Mammary epithelial cell (primary cell): ENCODE measurements at regions not wholly inside any gene's neighbourhood (a gene's known extent, or its start where the extent isn't known, plus 50 kb on each side); places are given as distances from the start of the nearest gene placed in this dataset.

ENCODE experiments used
- EZH2 ChIP-seq: IDR thresholded peaks from 2 replicates; pipeline ENCODE4 v1.6.1; 2012; ENCODE audit warnings: low read length, inconsistent platforms, borderline replicate concordance
- TF ChIP-seq, protein P1 (sequence below), 2 donors: IDR thresholded peaks in 1 of 2; conservative IDR thresholded peaks in 1 of 2; 2 replicates each; pipeline ENCODE4 v1.5.1; 2011 to 2012; ENCODE audit warnings: inconsistent platforms in 2 of 2, low read length in 2 of 2, mild to moderate bottlenecking in 2 of 2, control low read depth in 1 of 2, low read depth in 1 of 2; ENCODE audit not compliant: insufficient read depth in 1 of 2; ENCODE audit errors: extremely low read depth in 1 of 2

GRCh38 chr4:10983268-10983667 lies 298.7 kb upstream of the CLNK start:
- TF ChIP-seq, protein P1, sequence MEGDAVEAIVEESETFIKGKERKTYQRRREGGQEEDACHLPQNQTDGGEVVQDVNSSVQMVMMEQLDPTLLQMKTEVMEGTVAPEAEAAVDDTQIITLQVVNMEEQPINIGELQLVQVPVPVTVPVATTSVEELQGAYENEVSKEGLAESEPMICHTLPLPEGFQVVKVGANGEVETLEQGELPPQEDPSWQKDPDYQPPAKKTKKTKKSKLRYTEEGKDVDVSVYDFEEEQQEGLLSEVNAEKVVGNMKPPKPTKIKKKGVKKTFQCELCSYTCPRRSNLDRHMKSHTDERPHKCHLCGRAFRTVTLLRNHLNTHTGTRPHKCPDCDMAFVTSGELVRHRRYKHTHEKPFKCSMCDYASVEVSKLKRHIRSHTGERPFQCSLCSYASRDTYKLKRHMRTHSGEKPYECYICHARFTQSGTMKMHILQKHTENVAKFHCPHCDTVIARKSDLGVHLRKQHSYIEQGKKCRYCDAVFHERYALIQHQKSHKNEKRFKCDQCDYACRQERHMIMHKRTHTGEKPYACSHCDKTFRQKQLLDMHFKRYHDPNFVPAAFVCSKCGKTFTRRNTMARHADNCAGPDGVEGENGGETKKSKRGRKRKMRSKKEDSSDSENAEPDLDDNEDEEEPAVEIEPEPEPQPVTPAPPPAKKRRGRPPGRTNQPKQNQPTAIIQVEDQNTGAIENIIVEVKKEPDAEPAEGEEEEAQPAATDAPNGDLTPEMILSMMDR (conservative IDR thresholded peaks at IDR 0.05 in 1 of 2, IDR thresholded peaks at IDR 0.05 in 1 of 2; ENCODE audit: extremely low read depth in 1 of 2, insufficient read depth in 1 of 2, low read depth in 1 of 2, low read length in 2 of 2): no peak
- TF ChIP-seq EZH2: no peak
